NCI-H187 (cell line): ENCODE measurements at regions not wholly inside any gene's neighbourhood (a gene's known extent, or its start where the extent isn't known, plus 50 kb on each side); places are given as distances from the start of the nearest gene placed in this dataset.

Source experiments
- DNase-seq, 2 experiments: peaks; one replicate each; lab custom pipeline; 2025; lab: John Stamatoyannopoulos, UW

GRCh38 chr11:37072538-37073055 lies 474.6 kb upstream of the RAG2 start:
- no peak for DNase-seq

GRCh38 chr11:37050311-37050710 lies 452.3 kb upstream of the RAG2 start:
- DNase-seq = no peak

DNA sequence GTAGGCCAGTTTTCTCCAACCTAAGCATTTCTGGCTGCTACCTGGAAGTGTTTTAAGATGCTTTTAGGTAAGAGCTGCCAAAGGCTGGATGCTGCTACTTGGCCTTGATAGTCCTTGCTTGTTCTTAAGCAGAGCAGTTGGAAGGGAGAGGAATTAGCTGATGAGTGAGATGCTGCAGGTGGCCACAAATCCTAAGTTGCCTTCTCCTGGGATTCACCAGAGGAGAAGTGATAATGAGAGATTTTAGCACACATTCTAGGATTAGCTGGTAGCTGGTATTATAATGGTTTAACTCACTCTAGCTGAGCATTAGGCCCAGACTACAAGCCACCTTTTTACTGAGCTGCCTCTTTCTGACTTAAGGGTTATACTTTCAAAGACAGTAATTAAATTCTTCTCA lies 442.9 kb upstream of the RAG2 start:
- no peak for DNase-seq

GRCh38 chr11:37038911-37039310 lies 440.9 kb upstream of the RAG2 start:
- no peak for DNase-seq

GRCh38 chr11:37026741-37027140 lies 428.7 kb upstream of the RAG2 start:
- DNase-seq = no peak

- DNase-seq = no peak
These were observed 428.3 kb upstream of the RAG2 start for GRCh38 chr11:37026326-37026725.

DNA sequence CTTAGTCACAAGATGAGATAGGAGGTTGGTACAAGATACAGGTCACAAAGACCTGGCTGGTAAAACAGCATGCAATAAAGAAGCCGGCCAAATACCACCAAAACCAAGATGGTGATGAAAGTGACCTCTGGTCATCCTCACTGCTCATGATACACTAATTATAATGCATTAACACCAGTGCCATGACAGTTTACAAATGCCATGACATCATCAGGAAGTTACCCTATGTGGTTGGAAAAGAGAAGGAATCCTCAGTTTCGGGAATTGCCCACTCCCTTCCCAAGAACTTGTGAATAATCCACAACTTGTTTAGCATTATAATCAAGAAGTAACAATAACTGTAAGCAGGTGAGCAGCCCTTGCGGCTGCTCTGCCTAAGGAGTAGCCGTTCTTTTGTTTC lies 408.5 kb upstream of the RAG2 start:
- DNase-seq = no peak

- DNase-seq = no peak
These were observed 404.8 kb upstream of the RAG2 start for GRCh38 chr11:37002831-37003230.

- no peak for DNase-seq
These were observed 399.6 kb upstream of the RAG2 start for GRCh38 chr11:36997656-36998055.

GRCh38 chr11:36996795-36997194 lies 398.8 kb upstream of the RAG2 start:
- DNase-seq = no peak

- DNase-seq = no peak
These were observed 396.2 kb upstream of the RAG2 start for GRCh38 chr11:36994208-36994607.

GRCh38 chr11:36988556-36988955 lies 390.5 kb upstream of the RAG2 start:
- DNase-seq = no peak

DNA sequence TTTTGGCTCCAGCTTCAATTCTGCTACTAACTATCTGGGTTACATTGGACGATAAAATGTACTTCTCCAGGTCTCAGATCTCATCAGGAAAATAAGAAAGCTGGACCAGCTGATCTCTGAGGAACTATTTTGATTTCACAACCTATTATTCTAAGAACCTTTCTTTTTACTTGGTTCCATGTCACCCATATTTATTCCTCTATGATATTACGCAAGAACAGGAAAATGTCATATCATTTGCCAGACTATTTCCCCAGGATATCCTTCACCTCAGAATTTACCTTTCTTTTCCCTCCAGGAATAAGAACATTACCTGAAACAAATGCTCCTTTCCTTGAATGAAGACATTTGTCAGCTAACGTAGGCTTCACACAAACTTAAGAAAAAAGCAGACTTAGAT lies 387.5 kb upstream of the RAG2 start:
- no peak for DNase-seq

DNA sequence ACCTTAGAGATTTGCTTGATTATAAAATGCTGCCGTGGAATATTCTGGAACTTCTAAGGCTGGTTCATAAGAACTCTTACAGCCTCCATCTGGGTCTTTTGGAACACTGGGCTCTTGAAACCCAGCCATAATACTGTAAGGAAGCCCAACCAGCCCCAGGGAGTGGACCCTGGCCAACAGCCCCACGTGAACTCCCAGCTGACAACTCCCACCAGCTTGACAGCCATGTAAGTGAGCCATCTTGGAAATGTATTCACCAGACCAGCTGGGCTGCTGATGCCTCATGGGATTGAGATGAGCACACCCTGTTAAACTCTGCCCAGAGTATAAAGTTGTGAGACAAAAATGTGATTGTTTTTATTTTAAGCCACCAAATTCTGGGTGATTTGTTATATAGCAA lies 378.7 kb upstream of the RAG2 start:
- DNase-seq = no peak

- no peak for DNase-seq
These were observed 376.7 kb upstream of the RAG2 start for GRCh38 chr11:36974771-36975170.

DNA sequence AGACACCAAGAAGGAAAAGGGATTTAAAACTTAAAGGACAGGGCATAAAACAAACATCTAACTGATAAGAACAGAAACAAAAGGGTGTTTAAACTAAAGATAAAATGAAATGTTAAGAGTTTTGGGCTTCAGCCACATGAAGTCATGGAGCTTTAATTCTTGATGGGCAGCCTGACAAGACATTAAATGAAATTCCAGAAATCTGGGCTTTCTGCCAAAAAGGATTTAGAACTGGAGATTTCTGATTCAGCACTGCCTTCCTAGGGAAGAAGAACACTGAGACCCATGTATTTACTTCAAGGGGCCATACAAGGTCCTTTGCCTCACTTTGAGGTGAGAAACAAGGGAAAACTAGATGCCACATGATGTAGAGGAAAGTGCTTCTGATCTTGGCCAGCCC lies 355.9 kb upstream of the RAG2 start:
- DNase-seq = no peak

DNA sequence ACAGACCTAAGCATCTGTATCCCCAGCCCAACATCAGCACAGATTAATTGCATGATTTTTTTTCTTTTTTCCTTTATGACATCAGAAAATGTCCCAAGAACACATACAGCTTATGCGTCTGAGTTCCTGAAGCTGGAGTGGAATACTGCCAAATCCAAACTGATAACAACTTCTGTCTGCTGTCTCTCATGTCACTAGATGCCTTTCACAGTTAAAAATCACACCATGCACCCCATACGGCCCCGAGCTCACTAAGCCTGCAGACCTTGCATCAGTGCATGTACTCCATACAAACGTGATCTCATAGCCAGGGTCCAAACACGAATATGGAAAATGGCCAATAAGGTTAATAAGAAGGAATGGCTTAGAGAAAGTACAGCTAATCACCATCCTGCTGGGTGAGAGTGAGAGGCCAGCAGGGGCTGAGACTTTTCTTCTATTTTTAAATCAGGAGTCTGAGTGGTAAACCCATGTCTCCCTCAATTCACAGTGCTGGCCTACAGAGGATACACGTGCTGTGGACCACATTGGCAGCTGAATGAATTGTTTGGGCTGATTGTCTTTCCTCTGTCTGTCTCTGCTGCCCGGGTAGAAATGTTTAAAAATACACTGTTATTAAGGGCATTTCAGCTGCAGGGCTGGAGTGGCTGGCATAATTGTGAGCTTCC lies 350.6 kb upstream of the RAG2 start:
- DNase-seq = no peak

- DNase-seq = no peak
These were observed 347.3 kb upstream of the RAG2 start for GRCh38 chr11:36945384-36945783.

- DNase-seq = no peak
These were observed 335.4 kb upstream of the RAG2 start for GRCh38 chr11:36933481-36933880.

DNA sequence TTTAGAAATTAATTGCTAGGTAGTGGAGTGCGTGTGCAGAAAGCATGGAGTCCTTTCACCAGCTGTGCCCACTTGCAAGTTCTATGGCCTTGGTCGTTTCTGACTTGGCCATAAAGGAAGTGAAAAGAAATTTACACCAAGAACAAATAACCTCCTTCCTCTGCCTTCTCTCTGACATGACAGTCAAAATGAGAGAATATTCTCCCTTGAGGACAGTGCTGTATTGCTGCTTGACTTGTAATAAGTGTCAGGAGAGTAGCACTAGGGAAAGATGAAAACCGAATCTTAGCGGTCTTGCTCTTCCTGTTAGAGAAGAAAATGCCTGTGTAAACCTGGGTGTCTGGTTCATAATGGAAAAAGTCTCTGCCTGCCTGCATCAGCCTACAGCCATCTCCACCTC lies 333.1 kb upstream of the RAG2 start:
- DNase-seq = no peak

- no peak for DNase-seq
These were observed 332.2 kb upstream of the RAG2 start for GRCh38 chr11:36930256-36930655.

DNA sequence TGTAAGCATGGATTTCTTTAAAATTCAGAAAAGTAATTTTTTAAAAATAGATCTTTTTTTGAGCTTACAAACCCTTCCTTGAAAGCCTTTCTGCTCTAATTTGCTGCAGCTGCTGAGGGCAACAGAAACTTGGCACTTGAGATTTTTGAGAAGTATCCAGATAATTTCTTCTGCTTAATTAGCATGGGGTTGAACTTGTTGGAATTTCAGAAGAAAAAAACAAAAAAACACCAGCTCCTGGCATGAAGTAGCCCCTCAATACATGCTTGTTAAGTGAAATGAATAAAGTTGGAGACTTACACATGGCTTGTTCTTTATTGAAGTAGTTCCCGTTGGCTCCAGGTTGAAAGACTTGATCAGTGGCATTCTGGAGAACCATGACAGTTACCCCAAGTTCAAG lies 331.4 kb upstream of the RAG2 start:
- no peak for DNase-seq

GRCh38 chr11:36928621-36929020 lies 330.6 kb upstream of the RAG2 start:
- DNase-seq = no peak

DNA sequence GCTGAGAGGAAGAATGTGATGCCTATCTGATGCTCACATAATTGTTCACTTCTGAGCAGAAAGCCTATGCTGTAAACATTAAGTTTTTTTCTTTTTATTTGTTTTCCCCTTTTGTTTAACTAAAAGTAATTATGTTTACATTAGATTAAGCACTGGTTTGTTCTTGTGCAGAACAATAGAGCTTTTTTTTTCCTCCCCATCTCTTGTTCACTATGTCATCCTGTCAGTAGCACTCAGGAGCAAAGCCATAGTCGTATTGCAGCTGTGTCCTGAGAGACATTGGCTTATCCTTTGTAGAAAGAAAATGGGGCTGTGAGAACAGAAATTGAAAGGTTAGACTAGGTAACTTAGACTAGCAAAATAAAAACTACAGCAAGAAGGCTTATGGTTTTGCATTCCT lies 301.8 kb upstream of the RAG2 start:
- no peak for DNase-seq
